ENCODE measurements at regions not wholly inside any gene's neighbourhood (a gene's known extent, or its start where the extent isn't known, plus 50 kb on each side); places are given as distances from the start of the nearest gene placed in this dataset.

- Histone ChIP-seq H3K36me3 (ENCODE audit: control insufficient read depth in 2 of 2, extremely low read depth in 1 of 2, insufficient read depth in 2 of 2, low read length in 2 of 2) (no peaks in the 10 kb centered on the region), H3K9me3 (replicated peaks; ENCODE audit: control insufficient read depth, insufficient read depth, low read length) (no peaks in the 10 kb centered on the region), H3K27ac (ENCODE audit: insufficient read depth, low read depth, low read length) (no peak overlapping the region), H3K4me2 (ENCODE audit: insufficient read depth, low read length) (no peak overlapping the region), H2AFZ (ENCODE audit: low read depth, low read length) (no peak overlapping the region), H4K20me1 (replicated peaks; ENCODE audit: control insufficient read depth, extremely low read depth, insufficient read depth, low read length) (no peaks in the 10 kb centered on the region), H3K9ac (replicated peaks; ENCODE audit: extremely low read depth, insufficient read depth, low read length) (no peak overlapping the region), H3K27me3 (ENCODE audit: control insufficient read depth in 2 of 2, insufficient read depth in 2 of 2, low read length in 2 of 2) (no peaks in the 10 kb centered on the region), H3K4me1 (ENCODE audit: control insufficient read depth, extremely low read depth, insufficient read depth, low read length) (no peaks in the 10 kb centered on the region), H3K9me1 (replicated peaks; ENCODE audit: control insufficient read depth, extremely low read depth, insufficient read depth, low read length) (no peaks in the 10 kb centered on the region), H3K79me2 (ENCODE audit: control insufficient read depth, insufficient read depth, low read length) (no peaks in the 10 kb centered on the region), H3K4me3 (replicated peaks in 1 of 3; ENCODE audit: insufficient read depth in 1 of 3, low read depth in 1 of 3, low read length in 3 of 3) (no peak overlapping the region)
- dilution Hi-C loops (cut with MboI; ENCODE audit: extremely low pct_ligation_motif_present, low sequenced_read_pairs), result no loop called here
- CTCF ChIA-PET, result no interaction called here
- intact Hi-C loops (cut with micrococcal nuclease), result no loop called here
- DNase-seq (ENCODE audit: low read depth, low spot score) (no peak), FAIRE-seq (no peak)
- no peak for TF ChIP-seq MYC (IDR thresholded peaks at IDR 0.05; ENCODE audit: low read depth, low read length)
- TF ChIP-seq GATA2 (IDR thresholded peaks at IDR 0.05; ENCODE audit: insufficient read depth, insufficient read length, low read depth, low read length), result no peak
- no peak for TF ChIP-seq JUN (IDR thresholded peaks at IDR 0.05; ENCODE audit: borderline replicate concordance, insufficient read depth, insufficient read length, low read depth)
- no peak for TF ChIP-seq CTCF (IDR thresholded peaks at IDR 0.05; ENCODE audit: extremely low read depth in 1 of 2, insufficient read depth in 1 of 2, low read depth in 1 of 2, low read length in 2 of 2)
- TF ChIP-seq POLR2AphosphoS5 (IDR thresholded peaks at IDR 0.05; ENCODE audit: insufficient read depth, low read depth, low read length), result no peak
- TF ChIP-seq FOS (IDR thresholded peaks at IDR 0.05; ENCODE audit: borderline replicate concordance, insufficient read depth, low read length), result no peak
- no peak for TF ChIP-seq MAX (IDR thresholded peaks at IDR 0.05; ENCODE audit: insufficient read depth, insufficient read length)
- no peak for TF ChIP-seq POLR2A (IDR thresholded peaks at IDR 0.05; ENCODE audit: low read depth, low read length)
- TF ChIP-seq EZH2 (IDR thresholded peaks at IDR 0.05; ENCODE audit: borderline replicate concordance, low read depth, low read length, severe bottlenecking), result no peak
- POLR2A ChIA-PET, result no interaction called here
- BruUV-seq (replicated peaks), result no TSS peak
These were observed 211.7 kb upstream of the MKI67 start for GRCh38 chr10:128337860-128338378.
